GM23338 (cell line): ENCODE measurements at regions not wholly inside any gene's neighbourhood (a gene's known extent, or its start where the extent isn't known, plus 50 kb on each side); places are given as distances from the start of the nearest gene placed in this dataset.

Experiments
- ATAC-seq: fragments of 200-7000 bp; cut with Tn5 transposase; 3 replicates; pipeline ENCODE4 v1.9.1; 2020
- DNase-seq: peaks from one replicate; pipeline ENCODE4 v3.0.0-alpha.2; 2015; ENCODE audit warnings: low spot score
- H2AFZ ChIP-seq: fragments of 200-600 bp; sonication (generic); 2 replicates; pipeline ENCODE4 v1.8.0; 2016; ENCODE audit warnings: antibody characterized with exemption, mild to moderate bottlenecking, moderate library complexity
- H3F3A ChIP-seq: fragments of 200-600 bp; sonication (generic); replicated peaks from 2 replicates; pipeline ENCODE4 v1.8.0; 2017; ENCODE audit warnings: antibody characterized with exemption, mixed run types, low read depth
- H3K27ac ChIP-seq: fragments of 200-600 bp; sonication (generic); 2 replicates; pipeline ENCODE4 v1.6.1; 2016; ENCODE audit warnings: low read depth
- H3K27me3 ChIP-seq: fragments of 200-600 bp; sonication (generic); 2 replicates; pipeline ENCODE4 v1.8.0; 2016; ENCODE audit warnings: mild to moderate bottlenecking, mixed run types, moderate library complexity; ENCODE audit not compliant: insufficient read depth
- H3K36me3 ChIP-seq: fragments of 200-600 bp; sonication (generic); 2 replicates; pipeline ENCODE4 v1.8.0; 2016; ENCODE audit warnings: mild to moderate bottlenecking; ENCODE audit not compliant: insufficient read depth
- H3K4me1 ChIP-seq: fragments of 200-600 bp; sonication (generic); 2 replicates; pipeline ENCODE4 v1.8.0; 2016; ENCODE audit warnings: mild to moderate bottlenecking, moderate library complexity; ENCODE audit not compliant: insufficient read depth
- H3K4me2 ChIP-seq: fragments of 200-600 bp; sonication (generic); 2 replicates; pipeline ENCODE4 v1.7.1; 2017; ENCODE audit warnings: mixed run types
- H3K4me3 ChIP-seq: fragments of 200-600 bp; sonication (generic); 2 replicates; pipeline ENCODE4 v1.6.1; 2016; ENCODE audit warnings: mixed run types
- H3K79me2 ChIP-seq: fragments of 200-600 bp; sonication (generic); replicated peaks from 2 replicates; pipeline ENCODE4 v1.8.0; 2017; ENCODE audit warnings: mild to moderate bottlenecking; ENCODE audit not compliant: insufficient read depth
- H3K9me2 ChIP-seq: fragments of 200-600 bp; sonication (generic); 2 replicates; pipeline ENCODE4 v1.8.0; 2017; ENCODE audit not compliant: insufficient read depth
- H4K20me1 ChIP-seq: fragments of 200-600 bp; sonication (generic); replicated peaks from 2 replicates; pipeline ENCODE4 v1.8.0; 2017; ENCODE audit warnings: mild to moderate bottlenecking; ENCODE audit not compliant: insufficient read depth
- H3K27ac Mint-ChIP-seq: 2 replicates; pipeline ENCODE4 v1.8.0; 2020; ENCODE audit warnings: inconsistent platforms, mild to moderate bottlenecking, moderate library complexity, mixed read lengths
- H3K27me3 Mint-ChIP-seq: 3 replicates; pipeline ENCODE4 v1.8.0; 2022; ENCODE audit warnings: low read depth, mild to moderate bottlenecking, moderate library complexity, mixed read lengths, inconsistent platforms; ENCODE audit not compliant: insufficient read depth, poor library complexity
- H3K36me3 Mint-ChIP-seq: 3 replicates; pipeline ENCODE4 v1.8.0; 2021; ENCODE audit warnings: low read depth, mild to moderate bottlenecking, inconsistent platforms, moderate library complexity, mixed read lengths
- H3K4me1 Mint-ChIP-seq: 3 replicates; pipeline ENCODE4 v1.8.0; 2020; ENCODE audit warnings: mild to moderate bottlenecking, inconsistent platforms, mixed read lengths
- H3K4me3 Mint-ChIP-seq: 3 replicates; pipeline ENCODE4 v1.8.0; 2021; ENCODE audit warnings: moderate library complexity, mild to moderate bottlenecking, inconsistent platforms, mixed read lengths
- H3K9me3 Mint-ChIP-seq: 3 replicates; pipeline ENCODE4 v1.8.0; 2020; ENCODE audit warnings: moderate library complexity, mild to moderate bottlenecking, inconsistent platforms, mixed read lengths
- CREB1 ChIP-seq: fragments of 250-450 bp; sonication (Bioruptor Pico); IDR thresholded peaks from 2 replicates; pipeline ENCODE4 v1.5.0; 2020; ENCODE audit warnings: low read depth, mild to moderate bottlenecking, moderate library complexity
- JUNB ChIP-seq: IDR thresholded peaks from one replicate; pipeline ENCODE4 v1.6.1; 2016; ENCODE audit warnings: antibody characterized with exemption; ENCODE audit not compliant: unreplicated experiment
- NANOG ChIP-seq: IDR thresholded peaks from 2 replicates; pipeline ENCODE4 v1.6.1; 2016; ENCODE audit warnings: antibody characterized with exemption, borderline replicate concordance
- POLR2AphosphoS5 ChIP-seq: IDR thresholded peaks from 2 replicates; pipeline ENCODE4 v1.6.1; 2016; ENCODE audit warnings: antibody characterized with exemption, low read depth
- STAT1 ChIP-seq: IDR thresholded peaks from one replicate; pipeline ENCODE4 v1.6.1; 2016; ENCODE audit warnings: antibody characterized with exemption; ENCODE audit not compliant: unreplicated experiment
- ZNF331 ChIP-seq: fragments of 250-450 bp; sonication (Bioruptor Pico); IDR thresholded peaks from 2 replicates; pipeline ENCODE4 v1.5.0; 2020; ENCODE audit warnings: low read depth, mild to moderate bottlenecking, moderate library complexity
- TF ChIP-seq, protein P1 (sequence below): fragments of 250-450 bp; sonication (Bioruptor Pico); IDR thresholded peaks from 2 replicates; pipeline ENCODE4 v1.5.0; 2020; ENCODE audit warnings: mild to moderate bottlenecking, moderate library complexity
- TF ChIP-seq, protein P2 (sequence below): IDR thresholded peaks from 2 replicates; pipeline ENCODE4 v1.6.1; 2016; ENCODE audit warnings: antibody characterized with exemption

DNA sequence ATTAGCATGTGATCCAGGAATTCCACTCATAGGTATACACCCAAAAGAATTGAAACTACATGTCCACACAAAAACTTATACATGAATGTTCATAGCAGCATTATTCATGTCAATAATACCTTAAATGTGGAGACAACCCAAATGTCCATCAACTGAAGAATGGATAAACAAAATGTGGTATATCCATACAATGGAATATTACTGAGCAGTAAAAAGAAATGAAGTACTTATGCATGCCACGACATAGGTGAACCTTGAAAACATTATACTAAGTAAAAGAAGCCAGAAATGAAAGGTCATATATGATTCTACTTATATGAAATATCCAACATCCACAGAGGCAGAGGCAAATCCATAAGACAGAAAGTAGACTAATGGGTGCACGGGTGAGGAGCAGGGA lies 159.9 kb downstream of the UNC5CL start:
- H3K4me2 ChIP-seq: no peak overlapping the region
- peaks cover 13% of the 10 kb centered on the region for H3K9me3 Mint-ChIP-seq
- H3K79me2 ChIP-seq: no peaks in the 10 kb centered on the region
- ATAC-seq (no peak), DNase-seq (no peak)
- H2AFZ ChIP-seq: no peak overlapping the region
- no peak overlapping the region for H3K4me3 Mint-ChIP-seq
- peaks cover 2% of the 10 kb centered on the region for H3K27me3 Mint-ChIP-seq
- no peaks in the 10 kb centered on the region for H3K4me1 ChIP-seq
- H3K27me3 ChIP-seq: no peaks in the 10 kb centered on the region
- H3K36me3 ChIP-seq: no peaks in the 10 kb centered on the region
- H3K4me1 Mint-ChIP-seq: no peaks in the 10 kb centered on the region
- TF ChIP-seq, protein P1, sequence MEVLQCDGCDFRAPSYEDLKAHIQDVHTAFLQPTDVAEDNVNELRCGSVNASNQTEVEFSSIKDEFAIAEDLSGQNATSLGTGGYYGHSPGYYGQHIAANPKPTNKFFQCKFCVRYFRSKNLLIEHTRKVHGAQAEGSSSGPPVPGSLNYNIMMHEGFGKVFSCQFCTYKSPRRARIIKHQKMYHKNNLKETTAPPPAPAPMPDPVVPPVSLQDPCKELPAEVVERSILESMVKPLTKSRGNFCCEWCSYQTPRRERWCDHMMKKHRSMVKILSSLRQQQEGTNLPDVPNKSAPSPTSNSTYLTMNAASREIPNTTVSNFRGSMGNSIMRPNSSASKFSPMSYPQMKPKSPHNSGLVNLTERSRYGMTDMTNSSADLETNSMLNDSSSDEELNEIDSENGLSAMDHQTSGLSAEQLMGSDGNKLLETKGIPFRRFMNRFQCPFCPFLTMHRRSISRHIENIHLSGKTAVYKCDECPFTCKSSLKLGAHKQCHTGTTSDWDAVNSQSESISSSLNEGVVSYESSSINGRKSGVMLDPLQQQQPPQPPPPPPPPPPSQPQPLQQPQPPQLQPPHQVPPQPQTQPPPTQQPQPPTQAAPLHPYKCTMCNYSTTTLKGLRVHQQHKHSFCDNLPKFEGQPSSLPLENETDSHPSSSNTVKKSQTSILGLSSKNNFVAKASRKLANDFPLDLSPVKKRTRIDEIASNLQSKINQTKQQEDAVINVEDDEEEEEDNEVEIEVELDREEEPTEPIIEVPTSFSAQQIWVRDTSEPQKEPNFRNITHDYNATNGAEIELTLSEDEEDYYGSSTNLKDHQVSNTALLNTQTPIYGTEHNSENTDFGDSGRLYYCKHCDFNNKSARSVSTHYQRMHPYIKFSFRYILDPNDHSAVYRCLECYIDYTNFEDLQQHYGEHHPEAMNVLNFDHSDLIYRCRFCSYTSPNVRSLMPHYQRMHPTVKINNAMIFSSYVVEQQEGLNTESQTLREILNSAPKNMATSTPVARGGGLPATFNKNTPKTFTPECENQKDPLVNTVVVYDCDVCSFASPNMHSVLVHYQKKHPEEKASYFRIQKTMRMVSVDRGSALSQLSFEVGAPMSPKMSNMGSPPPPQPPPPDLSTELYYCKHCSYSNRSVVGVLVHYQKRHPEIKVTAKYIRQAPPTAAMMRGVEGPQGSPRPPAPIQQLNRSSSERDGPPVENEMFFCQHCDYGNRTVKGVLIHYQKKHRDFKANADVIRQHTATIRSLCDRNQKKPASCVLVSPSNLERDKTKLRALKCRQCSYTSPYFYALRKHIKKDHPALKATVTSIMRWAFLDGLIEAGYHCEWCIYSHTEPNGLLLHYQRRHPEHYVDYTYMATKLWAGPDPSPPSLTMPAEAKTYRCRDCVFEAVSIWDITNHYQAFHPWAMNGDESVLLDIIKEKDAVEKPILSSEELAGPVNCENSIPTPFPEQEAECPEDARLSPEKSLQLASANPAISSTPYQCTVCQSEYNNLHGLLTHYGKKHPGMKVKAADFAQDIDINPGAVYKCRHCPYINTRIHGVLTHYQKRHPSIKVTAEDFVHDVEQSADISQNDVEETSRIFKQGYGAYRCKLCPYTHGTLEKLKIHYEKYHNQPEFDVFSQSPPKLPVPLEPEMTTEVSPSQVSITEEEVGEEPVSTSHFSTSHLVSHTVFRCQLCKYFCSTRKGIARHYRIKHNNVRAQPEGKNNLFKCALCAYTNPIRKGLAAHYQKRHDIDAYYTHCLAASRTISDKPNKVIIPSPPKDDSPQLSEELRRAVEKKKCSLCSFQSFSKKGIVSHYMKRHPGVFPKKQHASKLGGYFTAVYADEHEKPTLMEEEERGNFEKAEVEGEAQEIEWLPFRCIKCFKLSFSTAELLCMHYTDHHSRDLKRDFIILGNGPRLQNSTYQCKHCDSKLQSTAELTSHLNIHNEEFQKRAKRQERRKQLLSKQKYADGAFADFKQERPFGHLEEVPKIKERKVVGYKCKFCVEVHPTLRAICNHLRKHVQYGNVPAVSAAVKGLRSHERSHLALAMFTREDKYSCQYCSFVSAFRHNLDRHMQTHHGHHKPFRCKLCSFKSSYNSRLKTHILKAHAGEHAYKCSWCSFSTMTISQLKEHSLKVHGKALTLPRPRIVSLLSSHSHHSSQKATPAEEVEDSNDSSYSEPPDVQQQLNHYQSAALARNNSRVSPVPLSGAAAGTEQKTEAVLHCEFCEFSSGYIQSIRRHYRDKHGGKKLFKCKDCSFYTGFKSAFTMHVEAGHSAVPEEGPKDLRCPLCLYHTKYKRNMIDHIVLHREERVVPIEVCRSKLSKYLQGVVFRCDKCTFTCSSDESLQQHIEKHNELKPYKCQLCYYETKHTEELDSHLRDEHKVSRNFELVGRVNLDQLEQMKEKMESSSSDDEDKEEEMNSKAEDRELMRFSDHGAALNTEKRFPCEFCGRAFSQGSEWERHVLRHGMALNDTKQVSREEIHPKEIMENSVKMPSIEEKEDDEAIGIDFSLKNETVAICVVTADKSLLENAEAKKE (CRISPR knock-in tag): no peak
- TF ChIP-seq JUNB (no peak), CREB1 (CRISPR knock-in tag) (no peak), POLR2AphosphoS5 (no peak), ZNF331 (CRISPR knock-in tag) (no peak), NANOG (no peak), STAT1 (no peak)
- TF ChIP-seq, protein P2, sequence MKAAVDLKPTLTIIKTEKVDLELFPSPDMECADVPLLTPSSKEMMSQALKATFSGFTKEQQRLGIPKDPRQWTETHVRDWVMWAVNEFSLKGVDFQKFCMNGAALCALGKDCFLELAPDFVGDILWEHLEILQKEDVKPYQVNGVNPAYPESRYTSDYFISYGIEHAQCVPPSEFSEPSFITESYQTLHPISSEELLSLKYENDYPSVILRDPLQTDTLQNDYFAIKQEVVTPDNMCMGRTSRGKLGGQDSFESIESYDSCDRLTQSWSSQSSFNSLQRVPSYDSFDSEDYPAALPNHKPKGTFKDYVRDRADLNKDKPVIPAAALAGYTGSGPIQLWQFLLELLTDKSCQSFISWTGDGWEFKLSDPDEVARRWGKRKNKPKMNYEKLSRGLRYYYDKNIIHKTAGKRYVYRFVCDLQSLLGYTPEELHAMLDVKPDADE: no peak
- no peaks in the 10 kb centered on the region for H3F3A ChIP-seq
- H3K36me3 Mint-ChIP-seq: 0 out of 3 replicates have a peak, but pooled peaks cover 3% of the 10 kb centered on the region
- H4K20me1 ChIP-seq: no peaks in the 10 kb centered on the region
- no peaks in the 10 kb centered on the region for H3K9me2 ChIP-seq
- H3K4me3 ChIP-seq: no peak overlapping the region
- no peak overlapping the region for H3K27ac Mint-ChIP-seq
- H3K27ac ChIP-seq: no peak overlapping the region
